HL-60 (cell line): ENCODE measurements at regions not wholly inside any gene's neighbourhood (a gene's known extent, or its start where the extent isn't known, plus 50 kb on each side); places are given as distances from the start of the nearest gene placed in this dataset.

Experiments used
- GABPA ChIP-seq: IDR thresholded peaks from 2 replicates; pipeline ENCODE4 v1.6.1; 2012; ENCODE audit warnings: low read depth
- POLR2AphosphoS5 ChIP-seq: IDR thresholded peaks from 2 replicates; pipeline ENCODE4 v1.6.1; 2012; ENCODE audit warnings: low read depth
- SPI1 ChIP-seq: IDR thresholded peaks from 2 replicates; pipeline ENCODE4 v1.6.1; 2012; ENCODE audit warnings: low read depth, mild to moderate bottlenecking, borderline replicate concordance
- TF ChIP-seq, protein P1 (sequence below): IDR thresholded peaks from one replicate; pipeline ENCODE4 v1.5.1; 2011; ENCODE audit warnings: low read length, control low read depth, inconsistent platforms; ENCODE audit not compliant: insufficient read depth
- TF ChIP-seq, protein P2 (sequence below): IDR thresholded peaks from 2 replicates; pipeline ENCODE4 v1.6.1; 2012; ENCODE audit warnings: low read depth; ENCODE audit not compliant: insufficient replicate concordance

DNA sequence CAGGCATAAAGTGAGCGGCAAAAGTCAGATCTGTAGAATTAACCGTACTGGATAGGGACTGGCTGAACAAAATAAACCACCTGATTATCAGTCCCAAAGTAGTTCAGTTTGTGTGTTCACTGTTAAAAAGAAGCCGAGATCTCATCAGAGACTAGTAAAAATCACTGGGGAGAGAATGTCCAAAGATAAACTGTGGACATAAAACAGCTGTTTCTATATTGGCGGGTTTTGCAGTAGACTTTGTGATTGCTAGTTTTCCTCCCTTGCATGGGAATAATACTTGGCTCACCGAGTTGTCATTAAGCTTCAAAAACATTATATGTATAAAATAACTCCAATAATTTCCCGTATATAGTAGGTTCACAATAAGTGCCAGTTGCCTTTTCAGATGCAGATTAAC, 114.2 kb upstream of the ID4 start:
- no peak for TF ChIP-seq POLR2AphosphoS5
- TF ChIP-seq, protein P1, sequence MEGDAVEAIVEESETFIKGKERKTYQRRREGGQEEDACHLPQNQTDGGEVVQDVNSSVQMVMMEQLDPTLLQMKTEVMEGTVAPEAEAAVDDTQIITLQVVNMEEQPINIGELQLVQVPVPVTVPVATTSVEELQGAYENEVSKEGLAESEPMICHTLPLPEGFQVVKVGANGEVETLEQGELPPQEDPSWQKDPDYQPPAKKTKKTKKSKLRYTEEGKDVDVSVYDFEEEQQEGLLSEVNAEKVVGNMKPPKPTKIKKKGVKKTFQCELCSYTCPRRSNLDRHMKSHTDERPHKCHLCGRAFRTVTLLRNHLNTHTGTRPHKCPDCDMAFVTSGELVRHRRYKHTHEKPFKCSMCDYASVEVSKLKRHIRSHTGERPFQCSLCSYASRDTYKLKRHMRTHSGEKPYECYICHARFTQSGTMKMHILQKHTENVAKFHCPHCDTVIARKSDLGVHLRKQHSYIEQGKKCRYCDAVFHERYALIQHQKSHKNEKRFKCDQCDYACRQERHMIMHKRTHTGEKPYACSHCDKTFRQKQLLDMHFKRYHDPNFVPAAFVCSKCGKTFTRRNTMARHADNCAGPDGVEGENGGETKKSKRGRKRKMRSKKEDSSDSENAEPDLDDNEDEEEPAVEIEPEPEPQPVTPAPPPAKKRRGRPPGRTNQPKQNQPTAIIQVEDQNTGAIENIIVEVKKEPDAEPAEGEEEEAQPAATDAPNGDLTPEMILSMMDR: no peak
- TF ChIP-seq, protein P2, sequence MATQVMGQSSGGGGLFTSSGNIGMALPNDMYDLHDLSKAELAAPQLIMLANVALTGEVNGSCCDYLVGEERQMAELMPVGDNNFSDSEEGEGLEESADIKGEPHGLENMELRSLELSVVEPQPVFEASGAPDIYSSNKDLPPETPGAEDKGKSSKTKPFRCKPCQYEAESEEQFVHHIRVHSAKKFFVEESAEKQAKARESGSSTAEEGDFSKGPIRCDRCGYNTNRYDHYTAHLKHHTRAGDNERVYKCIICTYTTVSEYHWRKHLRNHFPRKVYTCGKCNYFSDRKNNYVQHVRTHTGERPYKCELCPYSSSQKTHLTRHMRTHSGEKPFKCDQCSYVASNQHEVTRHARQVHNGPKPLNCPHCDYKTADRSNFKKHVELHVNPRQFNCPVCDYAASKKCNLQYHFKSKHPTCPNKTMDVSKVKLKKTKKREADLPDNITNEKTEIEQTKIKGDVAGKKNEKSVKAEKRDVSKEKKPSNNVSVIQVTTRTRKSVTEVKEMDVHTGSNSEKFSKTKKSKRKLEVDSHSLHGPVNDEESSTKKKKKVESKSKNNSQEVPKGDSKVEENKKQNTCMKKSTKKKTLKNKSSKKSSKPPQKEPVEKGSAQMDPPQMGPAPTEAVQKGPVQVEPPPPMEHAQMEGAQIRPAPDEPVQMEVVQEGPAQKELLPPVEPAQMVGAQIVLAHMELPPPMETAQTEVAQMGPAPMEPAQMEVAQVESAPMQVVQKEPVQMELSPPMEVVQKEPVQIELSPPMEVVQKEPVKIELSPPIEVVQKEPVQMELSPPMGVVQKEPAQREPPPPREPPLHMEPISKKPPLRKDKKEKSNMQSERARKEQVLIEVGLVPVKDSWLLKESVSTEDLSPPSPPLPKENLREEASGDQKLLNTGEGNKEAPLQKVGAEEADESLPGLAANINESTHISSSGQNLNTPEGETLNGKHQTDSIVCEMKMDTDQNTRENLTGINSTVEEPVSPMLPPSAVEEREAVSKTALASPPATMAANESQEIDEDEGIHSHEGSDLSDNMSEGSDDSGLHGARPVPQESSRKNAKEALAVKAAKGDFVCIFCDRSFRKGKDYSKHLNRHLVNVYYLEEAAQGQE: no peak
- TF ChIP-seq GABPA: no peak
- no peak for TF ChIP-seq SPI1
